NCI-H2227 (cell line): ENCODE measurements at regions not wholly inside any gene's neighbourhood (a gene's known extent, or its start where the extent isn't known, plus 50 kb on each side); places are given as distances from the start of the nearest gene placed in this dataset.
A peak's percentile ranks its signal among the peaks of the same experiment; 100 is the strongest.
"Not testable (repeated sequence)": the region's sequence is repeated elsewhere in the genome, so short reads cannot be mapped to it uniquely, and the experiment has no call there.

Experiments
- DNase-seq: peaks from one replicate; lab custom pipeline; 2025; ENCODE audit not compliant: unreplicated experiment; lab: John Stamatoyannopoulos, UW

DNA sequence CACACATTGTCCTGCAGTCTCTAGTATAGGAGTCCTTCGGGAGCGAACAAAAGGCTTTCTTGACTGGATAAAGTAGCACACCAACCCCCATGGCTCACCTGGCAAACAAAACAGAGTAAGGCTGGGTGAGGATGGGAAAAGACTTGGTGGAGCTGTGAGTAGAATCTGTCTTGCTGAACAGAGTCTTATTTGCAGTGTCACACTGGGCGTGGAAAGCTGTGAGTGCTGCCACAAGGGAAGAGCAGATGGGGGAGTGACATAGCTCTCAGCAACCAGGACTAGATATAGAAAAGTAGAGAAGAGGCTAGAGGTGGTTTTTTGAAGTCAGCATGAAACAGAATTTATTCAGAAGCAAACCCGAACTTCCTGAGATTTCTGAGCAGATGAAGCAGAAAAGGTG is 137.2 kb upstream of the ESX1 start:
- DNase-seq = no peak

DNA sequence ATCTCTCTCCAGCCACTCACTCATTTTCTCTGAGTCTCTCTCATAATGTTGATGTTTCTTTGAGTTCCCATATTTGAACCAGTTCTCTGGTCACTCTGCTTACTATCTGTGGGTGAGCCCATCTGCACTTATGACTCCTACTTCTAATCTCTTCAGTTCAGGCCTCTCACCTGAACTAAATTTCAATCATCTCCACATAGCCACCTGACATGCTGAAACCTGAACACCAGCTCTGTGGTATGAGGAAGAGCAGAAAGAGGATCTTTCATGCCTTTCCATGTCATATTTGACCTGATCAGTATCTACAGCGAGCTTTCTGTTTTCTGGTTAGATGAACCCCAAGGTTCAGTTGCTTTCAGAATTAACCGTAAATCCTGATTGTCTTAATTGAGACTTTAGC is 122.2 kb upstream of the ESX1 start:
- no peak for DNase-seq

GRCh38 chrX:104372547-104372946 is 117.8 kb upstream of the ESX1 start:
- DNase-seq = no peak

- DNase-seq = no peak
These were observed 115.4 kb upstream of the ESX1 start for GRCh38 chrX:104370089-104370488.

DNA sequence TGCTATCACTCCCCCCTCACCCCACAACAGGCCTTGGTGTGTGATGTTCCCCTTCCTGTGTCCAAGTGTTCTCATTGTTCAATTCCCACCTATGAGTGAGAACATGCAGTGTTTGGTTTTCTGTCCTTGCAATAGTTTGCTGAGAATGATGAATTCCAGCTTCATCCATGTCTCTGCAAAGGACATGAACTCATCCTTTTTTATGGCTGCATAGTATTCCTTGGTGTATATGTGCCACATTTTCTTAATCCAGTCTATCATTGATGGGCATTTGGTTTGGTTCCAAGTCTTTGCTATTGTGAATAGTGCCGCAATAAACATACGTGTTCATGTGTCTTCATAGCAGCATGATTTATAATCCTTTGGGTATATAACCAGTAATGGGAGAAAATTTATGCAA is 106.0 kb upstream of the ESX1 start:
- not testable (repeated sequence) for DNase-seq

GRCh38 chrX:104359124-104359523 is 104.4 kb upstream of the ESX1 start:
- no peak for DNase-seq

DNA sequence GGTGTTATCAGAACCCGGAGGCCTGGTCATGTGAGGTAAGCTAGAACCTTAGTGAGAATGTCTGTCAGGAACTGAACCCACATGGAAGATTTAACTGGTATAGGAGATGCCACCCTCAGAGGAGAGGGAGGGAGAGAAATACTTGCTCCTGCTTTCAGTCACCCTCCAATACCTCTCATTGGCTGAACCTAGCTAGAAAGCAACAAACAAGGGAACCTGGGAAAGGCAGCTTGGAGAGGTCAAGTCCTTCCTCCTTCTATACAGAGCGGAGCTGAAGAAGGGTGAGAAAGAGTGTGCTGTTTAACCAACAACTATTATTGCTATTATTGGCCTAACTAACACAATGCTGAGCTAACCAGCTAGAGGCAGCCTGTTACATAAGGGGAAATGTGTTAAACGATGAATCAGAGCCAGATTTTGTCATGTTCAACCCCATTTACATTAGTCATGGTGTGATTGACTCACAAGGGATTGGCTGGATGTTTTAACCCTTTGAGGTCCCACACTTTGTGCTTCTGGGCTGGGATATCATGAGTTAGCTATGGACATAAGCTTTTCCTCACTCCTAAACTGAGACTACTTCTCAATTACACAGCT is 96.5 kb upstream of the ESX1 start:
- DNase-seq = no peak

- no peak for DNase-seq
These were observed 93.1 kb upstream of the ESX1 start for GRCh38 chrX:104347860-104348259.

DNA sequence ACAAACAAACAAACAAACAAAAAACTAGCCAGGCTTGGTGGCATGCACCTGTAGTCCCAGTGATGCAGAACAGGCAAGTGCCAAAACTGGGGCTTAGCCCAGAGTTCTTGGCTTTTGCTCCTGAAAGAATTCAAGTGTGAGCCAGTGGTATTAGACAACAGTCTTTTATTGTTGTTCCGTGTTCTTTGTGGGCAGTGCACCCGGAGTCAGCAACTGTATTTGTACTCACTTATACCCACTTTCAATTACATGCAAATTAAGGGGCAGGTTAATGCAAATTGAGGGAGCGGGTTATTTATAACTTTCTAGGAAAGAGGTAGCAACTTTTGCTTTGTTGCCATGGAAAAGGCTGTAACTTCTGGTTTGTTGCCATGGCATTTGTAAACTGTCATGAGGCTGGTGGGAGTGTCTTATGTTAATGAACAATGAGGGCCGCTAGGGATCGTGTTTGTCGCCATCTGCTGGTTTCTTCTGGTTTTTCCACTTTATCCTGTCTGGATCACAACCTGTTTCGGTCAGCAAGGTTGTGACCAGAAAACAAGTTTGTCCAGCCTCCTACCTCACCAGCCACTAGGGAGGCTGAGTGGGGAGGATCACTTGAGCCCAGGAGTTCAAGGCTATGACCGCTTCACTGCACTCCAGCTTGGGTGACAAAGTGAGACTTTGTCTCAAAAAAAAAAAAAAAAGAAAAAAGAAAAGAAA is 88.8 kb upstream of the ESX1 start:
- DNase-seq = peak; percentile 60

GRCh38 chrX:104342065-104342464 is 87.3 kb upstream of the ESX1 start:
- DNase-seq = no peak

DNA sequence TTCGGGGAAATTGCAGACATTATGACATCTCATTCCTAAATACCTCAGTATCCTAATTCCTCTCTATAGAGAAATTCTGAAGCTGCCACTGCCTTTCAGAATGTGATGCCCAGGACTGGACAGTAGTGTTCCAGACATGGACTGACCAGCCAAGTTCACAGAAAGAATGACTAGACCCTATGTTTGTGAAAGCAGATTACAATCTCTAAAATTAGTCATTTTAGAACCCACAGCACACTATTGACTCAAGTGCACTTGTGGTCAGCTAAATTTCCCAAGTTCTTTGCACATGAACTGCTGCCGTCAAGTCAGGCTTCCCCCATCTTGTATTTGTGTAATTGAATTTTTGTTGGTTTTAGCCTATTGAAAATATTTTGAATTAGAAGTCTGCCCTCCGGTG is 81.0 kb upstream of the ESX1 start:
- DNase-seq = no peak

DNA sequence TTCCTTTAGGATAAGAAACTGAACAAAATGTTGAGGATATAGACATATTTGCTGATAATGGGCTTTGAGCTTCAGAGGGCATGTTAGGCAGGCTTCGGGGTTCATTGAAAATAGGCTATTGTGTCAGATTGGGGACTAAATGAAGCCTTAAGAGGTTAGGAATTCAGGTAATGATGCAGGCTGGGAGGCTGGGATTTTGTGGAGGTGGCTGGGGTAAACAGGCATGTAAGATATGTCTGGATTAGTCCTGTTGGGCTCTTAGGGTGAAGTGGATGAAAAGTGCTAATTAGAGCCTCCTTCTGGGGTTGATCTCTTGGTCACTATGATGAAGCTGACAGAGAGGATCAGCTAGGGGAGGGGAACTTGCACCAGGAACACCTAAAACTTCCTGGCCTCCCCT is 80.2 kb upstream of the ESX1 start:
- DNase-seq = no peak

DNA sequence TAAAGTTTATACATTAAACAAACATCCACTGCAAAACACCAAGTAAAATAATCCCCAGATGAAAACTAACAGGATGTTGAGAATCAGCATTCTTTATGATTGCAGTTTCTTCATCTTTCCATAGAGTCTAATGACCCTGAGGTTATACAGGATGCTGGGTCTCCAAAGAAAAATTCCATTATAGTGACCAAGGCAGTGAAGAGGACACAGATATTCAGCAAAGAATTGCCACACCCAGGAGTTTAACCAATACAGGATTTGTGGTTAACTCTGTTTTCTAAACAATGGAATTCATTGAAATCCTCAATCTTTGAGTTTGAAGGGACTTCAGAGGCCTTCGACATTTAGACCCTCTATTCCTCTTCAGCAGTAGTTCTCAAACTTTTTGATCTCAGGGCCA is 76.2 kb upstream of the ESX1 start:
- no peak for DNase-seq

DNA sequence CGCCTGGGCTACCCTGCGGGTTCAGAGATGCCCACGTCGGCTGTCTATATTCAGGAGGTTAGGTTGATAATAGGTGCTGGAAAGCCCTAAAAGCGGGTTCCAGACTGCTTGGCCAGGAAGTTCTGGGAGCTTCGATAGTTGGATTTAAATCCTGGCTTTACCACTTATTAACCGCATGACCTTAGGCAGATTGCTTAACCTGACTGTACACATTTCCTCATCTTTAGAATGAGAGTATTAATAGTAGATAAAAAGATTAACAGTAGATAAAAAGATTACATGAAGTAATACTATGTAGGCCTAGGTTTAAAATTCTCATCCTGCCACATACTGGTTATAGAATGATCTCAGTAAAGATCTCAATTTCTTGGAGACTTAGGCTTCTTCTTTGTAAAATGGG is 75.0 kb upstream of the ESX1 start:
- DNase-seq = no peak

DNA sequence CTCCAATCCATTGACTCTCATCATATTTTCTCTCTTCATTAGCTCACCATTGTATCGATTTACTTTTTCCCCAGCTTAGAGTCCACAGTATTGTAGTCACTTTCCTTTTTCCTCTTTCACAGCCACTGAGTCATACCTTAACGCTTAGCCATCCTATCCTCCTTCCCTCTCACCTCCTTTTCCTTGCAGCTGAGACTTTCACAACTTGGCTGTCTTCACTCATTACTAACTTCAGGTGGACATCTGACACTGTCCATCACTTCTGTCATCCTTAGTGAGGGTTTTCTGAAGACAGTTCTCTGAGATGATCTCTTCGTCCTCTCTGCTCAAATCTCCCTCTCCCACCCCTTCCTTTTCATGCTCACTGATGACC is 70.5 kb upstream of the ESX1 start:
- DNase-seq = no peak

- no peak for DNase-seq
These were observed 69.9 kb upstream of the ESX1 start for GRCh38 chrX:104324461-104325212.

GRCh38 chrX:104319346-104319745 is 64.6 kb upstream of the ESX1 start:
- no peak for DNase-seq

GRCh38 chrX:104318330-104319009 is 63.7 kb upstream of the ESX1 start:
- no peak for DNase-seq

GRCh38 chrX:104316739-104317138 is 62.0 kb upstream of the ESX1 start:
- no peak for DNase-seq

- DNase-seq = no peak
These were observed 60.8 kb upstream of the ESX1 start for GRCh38 chrX:104315555-104315954.

DNA sequence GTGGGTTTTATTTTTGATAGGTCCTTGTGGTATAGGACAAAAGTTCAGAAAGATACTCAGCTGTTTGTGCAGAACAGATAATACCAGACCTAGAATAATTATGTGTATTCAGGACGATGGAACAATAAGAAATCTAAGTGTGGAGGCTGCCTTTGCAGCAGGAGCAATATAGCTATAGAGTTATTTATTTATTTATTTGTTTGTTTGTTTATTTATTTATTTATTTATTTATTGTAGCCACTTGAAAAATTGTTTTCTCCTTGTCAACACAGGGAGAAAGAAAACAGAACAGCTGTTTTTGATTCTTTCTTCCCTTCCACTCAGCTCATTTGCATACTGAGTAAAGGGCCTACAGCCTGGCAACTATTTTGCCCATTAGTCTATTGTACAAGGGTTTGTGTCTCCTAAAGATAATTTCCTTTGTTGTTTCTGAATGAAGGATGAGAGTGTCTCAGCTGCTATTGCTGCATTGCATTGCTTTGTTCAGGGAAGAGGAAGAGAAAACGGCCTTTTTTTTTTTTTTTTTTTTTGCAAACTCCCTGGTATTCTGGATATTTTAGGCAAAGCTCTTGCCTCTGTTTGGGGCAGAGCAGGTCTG is 56.0 kb upstream of the ESX1 start:
- DNase-seq = no peak
